NCI-H146 treated with DMSO at 0.1 percent for 48 hours (cell line): ENCODE measurements at regions not wholly inside any gene's neighbourhood (a gene's known extent, or its start where the extent isn't known, plus 50 kb on each side); places are given as distances from the start of the nearest gene placed in this dataset.

Experiments used
- DNase-seq: peaks from one replicate; lab custom pipeline; 2025; ENCODE audit not compliant: unreplicated experiment; lab: John Stamatoyannopoulos, UW

DNA sequence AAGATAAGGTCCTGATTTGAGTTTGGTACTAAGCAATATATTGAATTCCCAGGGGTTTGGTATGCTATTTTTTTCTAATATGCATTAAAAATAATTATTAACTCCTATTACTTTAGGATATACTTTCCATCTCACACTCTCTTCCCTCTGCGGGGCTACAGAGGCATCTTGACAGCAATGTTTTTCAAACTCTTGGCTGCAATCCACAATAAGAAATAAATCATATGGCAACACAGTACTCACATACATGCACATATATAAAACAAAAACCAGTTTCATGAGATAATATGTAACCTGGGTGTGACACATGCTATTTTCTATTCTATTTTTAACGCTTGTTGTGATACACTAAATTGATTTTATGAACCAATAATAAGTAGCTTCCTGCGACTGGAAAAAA lies 189.5 kb downstream of the UNC5CL start:
- DNase-seq: no peak

DNA sequence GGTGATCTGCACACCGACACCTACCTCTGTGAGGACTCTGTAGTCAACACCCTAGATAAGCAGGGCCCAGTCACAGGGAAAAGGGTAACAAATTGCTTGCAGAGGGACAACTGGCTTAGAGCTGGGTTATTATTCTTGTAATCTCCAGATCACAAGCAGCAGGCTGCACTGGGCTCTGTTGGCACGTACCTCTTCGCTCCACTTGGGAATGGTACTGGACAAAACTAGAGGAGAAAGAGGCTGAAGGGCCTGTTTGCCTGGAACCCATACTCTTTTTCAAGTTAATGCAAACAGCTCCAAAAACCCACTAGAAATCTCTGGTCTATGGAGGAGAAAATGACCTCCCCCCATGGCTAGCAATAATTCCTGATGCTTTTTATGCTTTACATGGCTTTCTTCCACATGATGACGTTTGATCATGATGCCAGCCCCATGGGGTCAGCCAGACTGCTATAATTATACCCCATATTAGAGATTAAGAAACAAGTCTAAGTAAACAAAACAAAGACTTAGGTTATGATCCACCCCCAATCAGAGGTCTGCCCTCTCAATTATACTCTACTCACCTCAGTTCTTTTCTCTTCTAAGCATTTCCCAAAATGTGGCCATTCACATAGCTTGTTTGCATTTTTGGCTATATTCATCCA lies 190.0 kb downstream of the UNC5CL start:
- no peak for DNase-seq

DNA sequence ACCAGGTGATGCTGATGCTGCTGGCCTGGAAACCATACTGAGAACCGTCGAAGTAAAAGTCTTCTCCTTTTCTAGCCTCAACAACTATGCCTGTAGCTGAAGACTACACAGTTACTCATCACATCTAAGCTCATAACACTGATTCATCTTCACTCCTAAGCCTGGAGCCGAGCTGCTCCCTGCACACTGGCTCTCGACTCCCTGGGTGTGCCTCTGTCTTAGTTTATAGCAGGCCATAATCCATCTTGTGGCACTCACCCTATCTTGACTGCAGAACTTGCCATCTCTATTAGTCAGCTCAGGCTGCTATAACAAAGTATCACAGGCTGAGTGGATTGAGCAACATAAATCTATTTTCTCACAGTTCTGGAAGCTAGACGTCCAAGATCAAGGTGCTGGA lies 191.0 kb downstream of the UNC5CL start:
- DNase-seq: no peak

DNA sequence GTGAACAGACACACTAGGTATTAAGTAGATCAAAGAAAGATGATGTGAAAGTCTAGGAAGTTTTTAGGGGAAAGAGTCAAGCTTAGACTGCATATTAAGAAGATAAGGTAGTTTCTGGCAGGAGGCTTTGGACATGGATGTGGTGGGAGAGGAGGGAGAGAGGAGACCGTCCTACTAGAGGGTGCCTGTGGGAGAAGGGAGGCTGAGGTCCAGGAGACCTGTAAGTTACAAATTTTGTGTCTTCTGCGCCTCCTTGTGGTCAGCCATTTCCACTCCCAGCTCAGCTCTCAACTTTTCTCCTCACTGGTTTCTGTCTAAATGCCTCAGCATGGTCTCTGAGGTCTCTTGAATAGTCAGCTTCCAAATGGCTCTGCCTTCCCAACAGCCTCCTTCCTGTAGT lies 193.5 kb downstream of the UNC5CL start:
- DNase-seq: peak; percentile 43

DNA sequence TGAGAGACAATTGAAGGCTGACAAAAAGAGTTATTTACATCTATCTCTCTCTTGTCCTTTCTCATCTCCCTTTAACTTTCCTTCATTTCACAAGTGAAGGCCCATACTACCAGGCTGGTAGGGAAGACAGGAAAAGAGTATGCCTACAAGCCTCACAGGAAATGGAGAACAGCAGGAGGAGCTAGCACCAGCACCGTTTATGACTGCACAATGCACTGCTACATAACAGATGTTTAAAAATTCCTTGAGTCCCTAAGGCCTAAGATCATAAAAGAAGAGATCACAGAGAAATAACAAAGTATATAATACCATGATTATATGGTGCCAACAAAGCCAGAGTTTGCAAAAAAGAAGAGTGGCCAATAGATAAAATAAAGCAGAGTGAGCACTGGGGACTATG lies 194.8 kb downstream of the UNC5CL start:
- no peak for DNase-seq

DNA sequence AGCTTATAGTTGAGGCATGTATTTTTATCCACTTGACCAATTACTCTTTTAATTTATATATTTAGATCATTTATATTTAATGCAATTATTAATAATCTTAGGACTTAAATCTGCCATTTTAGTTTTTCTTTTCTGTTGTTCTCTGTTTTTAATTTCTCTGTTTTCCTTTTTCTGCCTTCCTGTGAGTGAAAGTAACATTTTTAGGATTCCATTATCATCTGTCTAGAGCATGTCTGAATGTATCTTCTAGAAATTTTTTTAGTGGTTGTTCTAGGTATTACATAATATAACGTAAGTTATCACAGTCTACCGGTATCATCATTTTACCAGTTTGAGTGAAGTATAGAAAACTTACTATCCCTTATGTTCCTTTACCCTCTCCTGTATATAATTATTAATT lies 197.3 kb downstream of the UNC5CL start:
- DNase-seq: no peak

DNA sequence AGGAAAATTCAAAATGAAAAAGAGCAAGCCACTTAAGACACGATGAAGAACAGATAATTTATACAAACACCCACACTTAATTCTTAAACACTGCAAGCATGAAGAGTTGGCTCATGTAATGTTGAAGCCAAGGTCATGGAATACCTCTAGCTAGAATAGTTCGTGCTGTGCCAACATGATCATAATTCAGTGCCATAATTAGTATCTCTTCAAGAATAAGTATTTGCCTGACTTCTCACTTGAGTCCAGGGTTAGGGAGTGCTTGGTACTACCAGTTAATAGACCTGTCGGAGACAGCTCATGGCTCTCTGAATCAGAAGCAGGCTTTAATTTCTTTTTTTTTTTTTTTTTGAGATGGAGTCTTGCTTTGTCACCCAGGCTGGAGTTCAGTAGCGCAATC lies 206.3 kb downstream of the UNC5CL start:
- no peak for DNase-seq

DNA sequence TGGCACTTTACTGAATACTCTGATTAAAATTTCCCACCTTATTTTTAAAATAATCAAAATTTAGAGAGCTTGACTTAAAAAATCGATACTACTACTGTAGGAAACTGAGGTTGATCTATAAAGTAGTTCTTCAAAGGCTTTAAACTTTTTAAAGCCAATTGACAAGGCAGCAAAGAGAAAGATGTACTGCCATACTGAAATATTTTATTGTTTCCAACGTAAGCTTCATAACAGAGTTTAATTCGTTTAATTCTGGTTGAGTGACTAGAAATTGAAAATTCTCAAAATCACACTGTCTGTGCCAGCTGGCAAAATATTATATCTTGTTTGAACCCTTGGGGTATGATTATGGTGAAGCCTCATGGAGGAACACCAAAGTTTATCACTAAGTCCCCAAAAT lies 207.6 kb downstream of the UNC5CL start:
- no peak for DNase-seq

DNA sequence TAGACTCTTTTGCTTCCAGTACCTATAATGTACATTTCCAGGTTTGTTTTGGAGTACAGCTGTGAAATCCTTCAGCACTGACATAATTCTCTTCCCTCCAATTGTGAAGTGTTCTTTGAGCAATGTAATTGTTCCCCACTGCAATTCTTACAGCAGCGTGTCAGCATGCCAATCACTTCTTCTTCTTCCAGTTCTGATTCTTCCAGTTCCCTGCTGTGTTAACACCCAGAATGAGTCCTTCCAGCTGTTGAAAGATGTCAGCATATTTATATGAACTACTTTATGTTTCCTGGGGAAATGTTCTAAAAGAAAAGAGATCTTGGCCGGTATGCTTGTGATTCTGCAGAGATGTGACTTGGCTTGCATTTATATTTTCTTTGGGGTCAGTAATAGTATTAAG lies 213.9 kb downstream of the UNC5CL start:
- DNase-seq: no peak

DNA sequence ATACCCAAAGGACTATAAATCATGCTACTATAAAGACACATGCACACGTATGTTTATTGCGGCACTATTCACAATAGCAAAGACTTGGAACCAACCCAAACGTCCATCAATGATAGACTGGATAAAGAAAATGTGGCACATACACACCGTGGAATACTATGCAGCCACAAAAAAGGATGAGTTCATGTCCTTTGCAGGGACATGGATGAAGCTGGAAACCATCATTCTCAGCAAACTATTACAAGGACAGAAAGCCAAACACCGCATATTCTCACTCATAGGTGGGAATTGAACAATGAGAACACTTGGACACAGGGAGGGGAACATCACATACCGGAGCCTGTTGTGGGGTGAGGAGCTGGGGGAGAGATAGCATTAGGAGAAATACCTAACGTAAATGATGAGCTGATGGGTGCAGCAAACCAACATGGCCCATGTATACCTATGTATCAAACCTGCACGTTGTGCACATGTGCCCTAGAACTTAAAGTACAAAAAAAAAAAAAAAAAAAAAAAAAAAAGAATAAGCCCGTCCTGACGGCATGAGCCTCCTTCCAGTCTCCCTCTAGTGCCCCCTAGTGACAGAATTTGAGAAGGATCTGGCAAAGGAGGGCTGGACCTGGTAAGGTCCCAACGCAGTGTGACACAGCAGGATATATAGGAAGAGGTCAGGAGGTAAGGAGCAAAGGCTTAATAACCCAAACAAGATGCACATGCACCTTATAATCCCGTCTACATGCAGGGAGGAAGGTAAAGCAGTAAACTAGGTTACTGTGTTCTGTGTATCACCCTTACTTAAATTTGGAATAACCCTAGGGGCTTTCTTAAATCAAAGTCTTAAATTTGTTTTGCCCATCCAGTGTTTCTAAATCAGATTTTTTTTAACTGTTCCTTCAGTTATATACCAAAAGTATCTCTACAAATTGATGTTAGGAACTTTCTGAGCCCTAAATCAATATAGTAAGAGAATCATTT lies 214.8 kb downstream of the UNC5CL start:
- DNase-seq: peak; percentile 10

DNA sequence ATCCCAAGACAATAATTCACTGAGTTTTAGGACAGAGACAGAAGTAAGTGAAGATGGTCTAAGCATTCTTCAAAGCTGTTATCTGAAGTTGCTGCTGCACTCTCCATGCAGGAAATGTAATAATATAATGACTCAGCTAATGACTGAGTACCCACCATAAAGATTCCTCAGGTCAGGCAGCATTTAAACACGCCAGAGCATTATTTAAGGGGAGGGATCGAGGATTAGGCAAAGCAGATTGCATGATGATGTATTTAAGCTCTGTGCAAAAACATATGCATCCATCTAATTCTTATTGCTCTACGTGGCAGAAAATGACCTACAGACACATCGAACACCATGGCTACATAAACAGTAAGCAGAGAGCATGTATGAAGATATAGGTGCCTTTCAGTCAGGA lies 216.4 kb downstream of the UNC5CL start:
- no peak for DNase-seq

DNA sequence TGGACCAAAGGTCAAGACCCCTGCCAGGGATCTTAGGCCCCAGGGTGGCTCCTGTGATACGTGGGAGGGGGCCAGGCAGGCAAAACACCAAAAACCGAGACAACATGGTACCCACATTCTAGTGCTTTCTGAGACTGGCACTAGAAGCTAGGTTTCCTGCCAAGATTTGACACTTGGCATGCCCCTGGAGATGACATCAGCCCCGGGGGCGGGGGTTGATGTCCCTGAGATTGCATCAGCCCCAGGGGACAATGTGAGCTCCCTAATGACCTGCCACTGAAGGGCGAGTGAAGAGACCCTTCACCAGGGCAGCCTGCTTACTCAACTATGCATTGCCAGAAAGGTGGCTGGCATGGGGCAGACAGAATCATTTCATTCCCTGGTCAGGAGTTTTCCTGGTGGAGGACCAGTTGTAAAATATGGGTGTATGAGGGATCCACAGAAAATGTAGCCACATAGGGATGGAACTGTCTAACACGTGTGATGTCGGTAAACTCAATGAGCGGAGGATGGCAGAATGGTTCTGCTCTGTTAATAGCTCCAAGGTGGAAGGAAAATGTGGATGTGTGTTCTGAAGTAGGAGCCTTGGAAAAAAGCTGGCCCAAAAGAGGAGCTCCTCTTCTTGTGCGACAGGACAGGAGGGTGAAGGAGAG lies 219.7 kb downstream of the UNC5CL start:
- no peak for DNase-seq

DNA sequence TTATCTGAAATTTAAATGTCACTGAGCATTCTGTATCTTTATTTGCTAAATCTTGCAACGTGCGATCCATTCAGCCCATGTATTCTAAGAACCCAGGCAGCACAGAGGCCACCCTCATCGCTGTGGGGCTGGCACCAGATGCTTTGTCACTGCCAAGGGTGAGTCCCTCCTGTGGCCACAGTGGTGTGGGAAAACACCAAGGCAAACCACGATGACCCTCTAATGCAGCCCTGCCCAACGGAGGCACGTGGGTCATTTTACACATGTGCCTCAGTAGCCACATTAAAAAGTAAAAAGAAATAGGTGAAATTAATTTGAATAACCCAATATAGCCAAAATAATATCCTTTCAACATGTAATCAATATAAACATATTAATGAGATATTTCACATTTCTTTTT lies 221.7 kb downstream of the UNC5CL start:
- no peak for DNase-seq

DNA sequence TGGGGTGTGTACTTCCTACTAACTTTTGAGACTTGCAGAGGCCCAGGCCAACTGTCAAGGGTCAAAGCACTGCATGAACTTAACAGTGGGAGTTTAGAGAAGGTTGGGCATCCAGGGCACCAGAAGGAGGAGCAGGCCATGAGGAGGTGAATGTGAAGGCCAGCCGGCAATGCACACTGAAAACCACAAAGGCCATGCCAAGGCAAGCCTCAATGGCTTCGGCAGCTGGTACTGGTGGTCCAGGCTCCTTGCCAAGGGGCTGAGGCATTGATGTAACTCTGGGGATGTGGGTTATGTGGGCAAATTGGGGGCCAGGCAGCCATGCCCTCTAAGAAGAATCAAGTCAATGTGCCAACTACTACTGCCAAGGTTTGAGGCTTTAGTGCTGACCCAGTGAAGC lies 222.4 kb downstream of the UNC5CL start:
- DNase-seq: no peak

DNA sequence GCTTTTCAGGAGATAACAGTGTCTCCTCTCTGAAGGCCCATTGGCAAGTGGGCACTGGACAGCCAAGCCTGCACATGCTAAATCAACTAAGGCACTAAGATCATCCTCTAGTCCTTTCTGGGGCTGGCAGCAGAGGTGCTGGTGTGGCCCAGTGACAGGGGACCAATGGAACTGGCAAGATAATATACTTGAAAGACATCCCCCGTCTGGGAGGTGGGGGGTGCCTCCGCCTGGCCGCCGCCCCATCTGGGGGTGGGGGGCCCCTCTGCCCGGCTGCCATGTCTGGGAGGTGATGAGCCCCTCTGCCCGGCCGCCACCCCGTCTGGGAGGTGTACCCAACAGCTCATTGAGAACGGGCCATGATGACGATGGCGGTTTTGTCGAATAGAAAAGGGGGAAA lies 223.3 kb downstream of the UNC5CL start:
- no peak for DNase-seq

DNA sequence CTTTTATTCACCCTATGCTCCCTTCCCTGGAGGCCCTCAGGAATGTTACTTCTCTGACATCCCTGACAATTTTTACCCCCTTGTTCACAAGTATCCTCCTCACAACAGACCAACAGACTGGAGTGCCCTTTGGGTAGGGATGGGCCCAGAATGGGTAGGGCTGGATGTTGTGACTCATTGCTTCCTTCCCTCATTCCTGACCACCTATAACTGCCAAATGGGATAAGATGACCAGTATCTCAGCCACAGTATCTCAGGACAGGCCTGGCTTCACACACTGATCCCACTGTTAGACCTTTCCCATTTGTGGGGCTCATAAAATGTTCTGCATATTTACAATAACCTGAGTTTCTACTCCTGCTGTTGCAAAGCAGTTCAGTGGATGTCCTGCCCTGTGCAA lies 223.0 kb upstream of the LRFN2 start:
- DNase-seq: no peak

DNA sequence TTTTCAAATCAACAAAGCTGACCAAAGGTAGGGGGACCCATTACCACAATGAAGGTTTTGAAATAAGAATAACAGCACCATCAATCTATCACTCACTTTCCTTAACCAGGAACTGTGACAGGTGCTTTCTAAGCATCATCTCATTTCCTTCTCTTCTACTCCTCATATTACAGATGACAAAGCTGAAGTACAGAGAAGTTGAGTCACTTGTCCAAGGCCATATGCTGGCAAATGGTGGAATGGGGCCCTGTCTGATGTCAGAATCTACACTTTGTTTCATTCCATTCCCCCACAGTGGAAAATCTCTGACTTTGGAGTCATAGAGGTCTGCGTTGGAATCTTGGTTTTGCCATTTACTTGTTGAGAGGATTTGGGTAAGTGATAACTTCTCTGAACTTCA lies 222.5 kb upstream of the LRFN2 start:
- DNase-seq: no peak

DNA sequence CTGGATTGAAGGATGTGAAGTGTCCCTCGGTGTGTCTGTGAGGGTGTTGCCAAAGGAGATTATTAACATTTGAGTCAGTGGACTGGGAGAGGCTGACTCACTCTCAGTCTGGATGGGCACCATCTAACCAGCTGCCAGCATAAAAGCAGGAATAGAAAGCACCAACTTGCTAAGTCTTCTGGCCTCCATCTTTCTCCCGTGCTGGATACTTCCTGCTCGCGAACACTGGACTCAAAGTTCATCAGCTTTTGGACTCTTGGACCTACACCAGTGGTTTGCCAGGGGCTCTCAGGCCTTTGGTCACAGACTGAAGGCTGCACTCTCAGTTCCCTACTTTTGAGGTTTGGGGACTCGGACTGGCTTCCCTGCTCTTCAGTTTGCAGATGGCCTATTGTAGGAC lies 220.3 kb upstream of the LRFN2 start:
- DNase-seq: no peak

DNA sequence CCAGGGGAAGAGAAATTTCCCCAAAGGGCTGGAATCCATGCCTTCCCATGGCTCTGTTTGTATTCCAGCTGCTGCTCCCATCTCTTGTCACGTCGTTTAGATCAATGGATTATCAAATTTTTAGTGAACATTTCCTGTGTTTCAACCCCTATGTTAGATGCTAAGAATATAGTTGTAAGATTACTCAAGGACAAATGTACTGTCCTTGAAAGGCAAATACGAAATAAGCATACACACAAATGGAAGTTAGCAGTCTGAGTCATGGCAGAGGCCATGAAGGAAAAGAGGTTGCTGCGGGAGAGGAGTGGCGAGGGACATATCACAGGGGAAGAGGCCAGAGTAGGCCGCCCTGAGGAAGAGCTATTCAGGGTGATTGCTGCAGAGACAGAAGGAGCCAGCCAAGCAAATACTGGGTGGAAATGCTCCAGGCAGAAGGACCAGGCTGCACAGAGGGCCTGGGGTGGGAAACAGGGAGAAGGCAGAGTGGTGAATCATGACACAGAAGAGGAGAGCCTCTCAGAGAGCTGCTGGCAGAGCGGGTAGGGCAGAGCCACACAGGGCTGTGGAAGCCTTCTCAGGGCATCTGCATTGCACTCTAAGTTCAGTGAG lies 219.2 kb upstream of the LRFN2 start:
- DNase-seq: no peak

DNA sequence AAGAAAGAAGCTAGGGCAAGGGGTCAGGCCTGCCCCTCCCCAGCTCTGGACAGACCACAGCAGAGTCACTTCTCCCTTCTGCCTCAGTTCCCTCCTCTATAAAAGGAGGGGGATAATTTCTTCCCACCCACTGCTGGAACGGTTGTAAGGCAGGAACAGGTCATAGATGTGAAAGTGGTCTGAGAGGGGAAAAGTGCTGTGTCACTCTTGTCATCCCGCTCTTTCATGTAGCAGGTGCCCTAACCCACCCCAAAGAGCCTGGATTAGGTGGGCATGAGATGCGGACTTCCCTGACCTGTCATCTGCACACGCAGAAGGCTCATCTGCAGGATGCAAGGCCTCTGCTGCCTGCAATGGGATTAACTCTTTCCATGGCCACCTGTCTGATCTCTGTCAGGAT lies 218.2 kb upstream of the LRFN2 start:
- DNase-seq: no peak

DNA sequence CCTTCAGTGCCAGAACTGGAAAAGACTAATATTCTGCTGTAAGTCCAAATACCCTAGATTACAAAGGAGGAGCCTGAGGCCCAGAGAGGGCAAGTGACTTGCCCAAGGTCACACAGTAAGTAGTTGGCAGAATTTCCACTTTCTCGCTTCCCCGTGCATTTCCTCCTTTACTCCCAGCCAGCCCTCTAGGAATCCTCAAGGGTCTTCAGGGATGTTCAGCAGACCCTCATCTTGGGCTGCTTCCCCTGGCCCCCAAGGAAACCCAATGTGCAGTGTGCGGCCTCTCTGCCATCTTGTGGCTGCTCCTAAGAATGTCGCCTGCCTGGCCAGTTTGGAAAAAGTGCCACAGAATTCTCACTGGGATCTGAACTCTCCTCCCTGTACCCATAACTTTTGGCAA lies 217.7 kb upstream of the LRFN2 start:
- DNase-seq: no peak
